CD4-positive, alpha-beta T cell treated with Interferon gamma for 1 hour (primary cell): ENCODE measurements at regions not wholly inside any gene's neighbourhood (a gene's known extent, or its start where the extent isn't known, plus 50 kb on each side); places are given as distances from the start of the nearest gene placed in this dataset.

Source experiments
- DNase-seq: peaks from one replicate; pipeline ENCODE4 v3.0.0-alpha.2; 2020

DNA sequence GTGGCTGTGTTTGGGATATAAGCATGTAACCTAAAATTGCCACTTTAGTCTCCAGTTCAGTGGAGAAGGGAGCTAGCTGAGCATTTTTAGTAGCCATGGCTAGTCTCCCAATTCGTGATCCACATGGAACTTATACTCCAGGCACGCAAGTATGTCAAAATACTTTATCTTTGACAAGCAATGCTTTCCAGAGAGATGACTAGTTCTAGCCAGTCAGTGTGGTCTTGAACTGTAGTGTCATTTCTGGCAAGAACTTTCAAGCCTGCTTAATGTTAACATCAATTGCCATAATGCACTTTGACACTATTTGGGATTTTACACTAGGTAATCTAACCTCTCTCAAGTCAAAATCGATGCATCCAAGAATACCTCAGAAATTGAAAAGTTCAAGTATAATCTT is 660.0 kb downstream of the PTPRC start:
- no peak for DNase-seq

DNA sequence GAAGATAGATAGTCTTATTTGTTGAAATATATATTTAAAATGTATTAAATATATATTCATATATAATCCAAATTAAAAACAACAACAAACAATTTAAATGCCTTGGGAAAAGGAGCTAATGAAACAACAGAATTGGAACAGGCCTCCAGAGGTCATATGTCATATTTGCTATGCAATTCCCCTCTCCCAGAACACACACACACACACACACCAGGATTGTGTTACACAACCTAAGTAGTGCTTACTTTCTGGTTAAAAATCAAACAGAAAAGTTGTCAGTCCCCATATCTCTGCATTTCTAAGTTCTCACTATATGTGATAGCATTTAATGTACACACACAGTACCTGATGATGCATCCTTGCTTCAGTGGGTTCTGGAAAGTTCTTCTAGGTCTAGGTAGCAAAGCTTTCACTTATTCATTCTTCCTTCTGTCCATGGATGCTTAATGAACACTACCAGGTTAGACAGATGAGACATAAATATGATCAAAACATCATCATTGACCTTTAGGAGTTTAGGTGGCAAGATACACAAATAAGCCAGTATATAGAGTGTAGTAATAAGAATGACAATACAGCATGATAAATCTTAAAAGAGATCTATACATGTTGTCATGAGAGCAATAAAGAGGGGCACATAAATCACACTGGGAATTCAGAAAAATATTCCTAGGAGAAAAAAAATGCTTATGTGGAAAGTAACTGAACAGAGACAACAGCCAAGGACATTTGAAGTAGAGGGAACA is 662.8 kb downstream of the PTPRC start:
- DNase-seq = no peak

DNA sequence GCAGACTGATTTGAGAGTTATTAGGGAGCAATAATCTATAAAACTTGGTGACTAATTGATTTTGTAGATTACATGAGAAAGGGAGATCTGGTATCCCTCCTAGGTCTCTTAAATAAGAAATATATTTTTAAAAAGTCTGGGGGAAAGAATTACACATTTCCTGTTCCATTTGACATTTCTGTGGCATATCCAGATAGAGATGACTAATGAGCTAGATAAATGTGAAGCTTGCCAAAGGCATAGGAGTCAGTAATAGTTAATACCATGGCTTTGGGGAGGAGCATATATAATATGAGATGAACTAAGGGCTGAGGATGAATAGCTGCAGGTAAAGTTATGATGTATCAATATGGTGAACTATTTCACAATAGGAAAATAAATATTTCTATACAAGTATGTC is 663.7 kb downstream of the PTPRC start:
- no peak for DNase-seq

DNA sequence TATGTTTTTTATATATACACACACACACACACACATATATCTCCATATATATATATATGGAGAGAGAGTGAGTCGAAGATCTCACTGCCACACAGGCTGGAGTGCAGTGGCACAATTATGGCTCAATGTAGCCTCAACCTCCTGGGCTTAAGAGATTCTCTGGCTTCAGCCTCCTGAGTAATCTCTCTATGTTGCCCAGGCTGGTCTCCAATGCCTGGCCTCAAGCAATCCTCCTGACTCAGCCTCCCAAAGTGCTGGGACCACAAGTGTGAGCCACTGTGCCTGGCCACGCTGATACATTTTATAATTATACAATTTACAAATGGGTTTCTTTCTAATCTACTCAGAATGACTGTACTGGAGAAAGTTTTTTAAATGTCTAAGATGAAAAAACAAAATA is 664.2 kb downstream of the PTPRC start:
- DNase-seq = no peak

GRCh38 chr1:199305053-199305452 is 666.2 kb downstream of the PTPRC start:
- DNase-seq = no peak

DNA sequence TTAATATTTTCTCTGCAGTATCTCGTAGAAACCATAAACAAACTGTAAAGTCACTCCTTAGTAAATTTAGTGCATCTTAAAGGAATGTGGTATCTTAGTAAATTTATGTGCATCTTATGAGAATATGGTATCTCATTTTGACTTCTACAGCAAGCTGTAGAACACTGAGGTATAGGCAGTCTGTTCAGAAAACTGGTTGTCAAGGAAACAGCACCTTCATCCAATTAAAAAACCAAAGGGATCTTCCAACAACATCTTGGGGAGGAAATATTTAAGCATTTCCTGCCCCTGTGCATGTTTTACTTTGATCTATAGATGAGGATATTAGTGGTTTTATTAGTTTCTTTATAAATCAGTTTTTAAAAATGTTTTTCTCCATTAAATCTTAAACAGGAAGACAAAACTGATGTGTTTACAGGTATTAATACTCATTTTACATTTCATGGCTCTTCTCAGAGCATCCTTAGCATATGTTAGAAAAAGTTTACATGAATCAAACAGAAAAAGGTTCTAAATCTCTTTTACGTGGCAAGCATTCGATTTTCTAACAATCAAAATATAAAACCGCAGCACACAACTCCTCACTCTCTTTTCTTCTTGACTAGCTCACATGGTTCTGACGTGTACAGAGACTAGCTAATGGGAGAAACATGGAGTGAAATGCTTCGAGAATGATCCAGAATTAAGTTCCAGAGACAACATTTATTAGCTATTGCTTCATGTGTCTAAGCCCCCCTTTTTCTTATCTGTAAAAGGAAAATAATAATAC is 668.8 kb downstream of the PTPRC start:
- no peak for DNase-seq

- no peak for DNase-seq
These were observed 669.6 kb downstream of the PTPRC start for GRCh38 chr1:199308349-199308846.

DNA sequence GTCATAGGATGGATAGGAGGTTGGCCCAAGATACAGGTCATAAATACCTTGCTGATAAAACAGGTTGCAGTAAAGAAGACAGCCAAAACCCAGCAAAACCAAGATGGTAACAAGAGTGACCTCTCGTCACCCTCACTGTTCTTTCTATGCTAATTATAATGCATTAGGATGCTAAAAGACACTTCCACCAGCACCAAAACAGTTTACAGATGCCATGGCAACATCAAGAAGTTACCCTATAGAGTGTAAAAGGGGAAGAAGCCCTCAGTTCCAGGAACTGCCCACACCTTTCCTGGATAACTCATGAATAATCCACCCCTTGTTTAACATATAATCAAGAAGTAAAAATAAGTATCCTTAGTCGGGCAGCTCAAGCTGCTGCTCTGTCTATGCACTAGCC is 671.9 kb downstream of the PTPRC start:
- DNase-seq = no peak

DNA sequence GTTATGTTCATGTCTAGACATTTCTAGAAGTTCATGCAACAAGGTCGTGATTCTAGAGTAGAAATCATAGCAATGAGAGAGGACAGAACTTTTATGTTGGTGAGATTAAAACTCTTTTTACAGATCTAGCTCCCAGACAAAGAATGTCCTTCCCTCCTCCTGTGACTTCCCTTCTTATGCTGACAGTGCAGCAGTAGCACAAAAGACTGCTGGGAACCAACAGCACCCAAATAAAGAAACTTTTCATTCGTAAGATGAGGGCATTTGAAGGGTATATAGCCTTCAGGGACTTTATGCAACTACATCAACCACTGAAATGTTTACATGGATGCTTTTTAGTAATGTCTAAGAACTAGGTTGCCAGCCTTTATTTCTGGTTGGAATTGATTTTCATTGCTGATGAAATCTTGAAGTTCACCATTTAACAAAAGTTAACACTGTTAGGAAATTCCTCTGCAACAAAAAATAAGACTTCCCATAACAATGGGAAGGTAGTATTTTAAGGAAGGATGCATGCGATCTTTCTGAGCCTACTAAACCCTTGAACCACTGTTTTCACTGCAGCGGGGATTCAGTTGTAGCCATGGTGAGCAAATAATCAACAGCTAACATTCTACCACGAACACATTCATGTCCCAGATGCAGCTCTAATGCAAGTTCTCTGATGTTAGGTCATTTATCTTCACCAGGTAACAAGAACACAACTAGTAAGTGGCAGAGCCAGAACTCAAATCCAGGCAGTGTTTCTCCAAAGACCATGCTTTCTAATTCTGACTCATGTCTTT is 672.8 kb downstream of the PTPRC start:
- no peak for DNase-seq

DNA sequence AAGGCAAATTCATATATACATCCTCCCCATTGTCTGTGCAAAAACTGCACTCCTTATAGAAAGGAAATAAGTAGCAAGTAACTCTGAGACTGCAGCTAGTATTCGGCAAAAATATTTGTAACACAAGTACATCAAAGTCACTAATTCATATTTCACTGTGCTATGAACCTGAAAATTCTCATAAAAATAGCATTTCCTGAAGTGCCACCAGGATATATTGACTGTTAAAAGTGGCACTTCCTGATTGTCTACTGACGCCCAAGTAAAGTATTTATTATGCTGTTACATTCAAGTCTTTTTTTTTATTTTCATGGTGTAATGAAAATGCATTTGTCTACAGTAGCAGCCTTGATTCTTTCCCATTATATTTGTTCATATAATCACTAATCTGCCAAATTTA is 673.8 kb downstream of the PTPRC start:
- DNase-seq = no peak

DNA sequence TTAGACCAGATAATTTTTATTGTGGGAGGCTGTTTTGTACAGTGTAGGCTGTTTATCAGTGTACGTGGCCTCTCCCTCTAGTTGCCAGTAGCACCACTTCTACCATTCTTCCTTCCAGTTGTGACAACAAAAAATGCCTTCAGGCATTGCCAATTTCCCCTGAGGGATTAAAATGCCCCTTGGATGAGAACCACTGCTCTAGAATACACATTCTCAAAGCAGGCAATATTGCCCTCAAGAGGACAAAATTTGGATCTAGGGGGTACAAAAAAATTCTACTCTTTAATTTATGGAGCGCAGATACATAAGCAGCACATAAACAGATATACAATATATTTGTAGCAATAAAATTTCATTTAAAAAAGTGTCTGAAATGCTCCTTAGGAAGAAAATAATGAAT is 674.6 kb downstream of the PTPRC start:
- DNase-seq = no peak

DNA sequence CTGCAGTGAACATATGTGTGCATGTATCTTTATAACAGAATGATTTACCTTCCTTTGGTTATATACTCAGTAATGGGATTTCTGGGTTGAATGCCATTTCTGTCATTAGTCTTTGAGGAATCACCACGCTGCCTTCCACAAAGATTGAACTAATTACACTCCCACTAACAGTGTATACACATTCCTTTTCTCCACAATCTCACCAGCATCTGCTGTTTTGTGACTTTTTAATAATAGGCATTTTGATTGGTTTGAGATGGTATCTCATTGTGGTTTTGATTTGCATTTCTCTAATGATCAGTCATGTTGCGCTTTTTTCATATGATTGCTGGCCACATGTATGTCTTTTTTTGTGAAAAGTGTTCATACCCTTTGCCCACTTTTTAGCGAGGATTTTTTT is 680.5 kb downstream of the PTPRC start:
- DNase-seq = no peak

DNA sequence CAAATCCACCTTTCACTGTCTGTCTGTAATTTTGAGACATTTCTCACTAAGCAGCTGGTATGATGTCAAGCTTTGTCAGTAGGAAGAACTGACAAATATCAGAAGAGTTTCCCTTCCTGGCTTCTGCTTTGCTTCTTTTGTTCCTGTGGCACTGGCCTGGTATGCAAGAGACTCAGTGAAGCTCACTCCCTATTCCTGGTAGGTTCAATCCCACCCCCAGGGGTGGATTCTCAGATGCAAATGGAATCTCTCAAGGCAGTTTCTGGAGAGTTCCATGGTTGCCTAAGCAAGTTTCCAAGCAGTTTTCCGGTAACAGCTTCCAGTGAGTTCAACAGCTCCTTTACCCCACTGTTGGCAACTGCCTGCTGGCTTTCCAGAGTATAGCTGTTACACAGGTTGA is 683.4 kb downstream of the PTPRC start:
- no peak for DNase-seq

DNA sequence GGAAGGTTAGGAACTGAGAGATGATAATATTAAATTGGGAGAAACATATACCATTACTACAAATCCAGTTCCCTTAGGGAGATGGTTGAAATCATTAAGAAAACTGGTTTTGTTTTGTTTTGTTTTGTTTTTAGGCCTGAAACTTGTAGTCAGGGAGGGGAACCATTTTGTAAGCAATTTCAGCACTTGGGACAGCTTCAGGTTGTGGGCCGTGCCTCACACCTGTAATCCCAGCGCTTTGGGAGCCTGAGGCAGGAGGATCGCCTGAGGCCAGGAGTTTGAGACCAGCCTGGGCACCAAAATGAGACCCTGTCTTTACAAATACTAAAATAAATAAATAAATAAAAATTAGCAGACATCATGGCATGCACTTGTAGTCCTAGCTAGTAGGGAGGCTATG is 694.3 kb upstream of the NR5A2 start:
- DNase-seq = no peak

DNA sequence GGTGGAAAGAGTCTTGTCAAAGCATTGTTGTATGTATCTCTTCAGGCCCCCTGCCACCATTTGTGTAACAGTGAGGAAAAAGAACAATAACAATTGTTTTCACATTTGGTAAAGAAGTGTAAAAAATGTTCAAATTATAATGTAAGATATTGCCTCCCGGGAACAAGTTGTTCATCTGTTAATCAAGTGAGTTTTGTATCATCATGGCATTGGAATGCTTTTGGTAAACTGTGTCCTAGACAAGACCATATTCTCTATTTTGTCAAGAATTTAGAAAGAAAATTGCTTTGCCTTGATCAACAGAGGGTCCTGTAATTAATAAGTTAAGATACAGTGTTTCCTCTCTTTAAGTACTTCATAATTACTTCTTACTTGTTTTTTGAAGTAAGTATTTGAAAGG is 692.0 kb upstream of the NR5A2 start:
- DNase-seq = no peak

GRCh38 chr1:199336745-199337640 is 690.5 kb upstream of the NR5A2 start:
- DNase-seq = no peak

- no peak for DNase-seq
These were observed 688.8 kb upstream of the NR5A2 start for GRCh38 chr1:199338760-199339159.

DNA sequence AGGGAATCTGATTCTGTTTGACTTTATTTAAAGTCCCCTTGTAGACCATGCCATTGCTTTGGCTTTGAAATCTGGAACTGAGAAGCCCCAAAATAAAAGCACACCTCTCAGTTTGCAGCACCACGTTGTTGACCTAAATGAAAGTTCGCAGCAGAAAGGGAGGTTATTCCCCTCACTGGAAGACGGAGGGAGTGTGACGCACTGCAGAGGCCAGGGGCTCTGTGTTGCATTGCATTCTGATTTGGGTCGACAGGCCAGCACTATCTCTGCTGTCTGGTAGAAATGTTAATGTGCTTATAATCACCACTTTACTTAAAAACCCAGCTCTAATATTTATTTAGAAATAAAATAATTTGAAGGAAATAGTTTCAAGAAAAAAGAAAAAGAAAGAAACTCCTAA is 675.2 kb upstream of the NR5A2 start:
- no peak for DNase-seq

- DNase-seq = no peak
These were observed 673.6 kb upstream of the NR5A2 start for GRCh38 chr1:199353906-199354305.

DNA sequence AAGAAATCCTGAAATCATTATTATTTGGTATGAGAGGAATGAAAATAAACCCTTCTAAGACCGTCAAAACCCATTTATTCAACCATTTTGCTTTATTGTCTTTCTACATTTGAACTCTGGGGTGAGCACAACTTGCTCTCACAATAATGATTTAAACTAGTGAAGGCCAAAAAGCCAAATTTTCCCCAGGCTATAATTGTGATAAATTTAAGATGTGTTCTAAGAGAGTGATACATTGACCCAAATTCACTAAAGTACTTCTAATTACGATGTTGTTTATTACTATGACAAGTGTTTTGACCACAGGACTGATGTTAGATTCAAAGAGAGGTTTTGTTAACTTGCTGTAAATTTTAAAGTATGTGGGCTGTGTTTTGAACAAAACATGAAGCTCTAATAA is 670.9 kb upstream of the NR5A2 start:
- DNase-seq = no peak

GRCh38 chr1:199357599-199357998 is 669.9 kb upstream of the NR5A2 start:
- no peak for DNase-seq

DNA sequence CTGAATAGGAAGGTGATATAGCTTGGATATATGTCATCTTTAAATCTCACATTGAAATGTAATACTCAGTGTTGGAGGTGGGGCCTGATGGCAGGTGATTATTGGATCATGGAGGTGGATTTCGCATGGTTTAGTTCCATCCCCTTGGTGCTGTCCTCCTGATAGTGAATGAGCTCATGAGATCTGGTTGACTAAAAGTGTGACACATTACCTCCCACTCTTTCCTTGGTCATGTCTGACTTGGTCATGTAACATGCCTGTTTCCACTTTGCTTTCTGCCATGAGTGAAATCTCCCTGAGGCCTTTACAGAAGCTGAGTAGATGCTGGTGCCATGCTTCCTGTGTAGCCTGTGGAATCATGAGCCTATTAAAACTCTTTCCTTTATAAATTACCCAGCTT is 664.5 kb upstream of the NR5A2 start:
- no peak for DNase-seq

DNA sequence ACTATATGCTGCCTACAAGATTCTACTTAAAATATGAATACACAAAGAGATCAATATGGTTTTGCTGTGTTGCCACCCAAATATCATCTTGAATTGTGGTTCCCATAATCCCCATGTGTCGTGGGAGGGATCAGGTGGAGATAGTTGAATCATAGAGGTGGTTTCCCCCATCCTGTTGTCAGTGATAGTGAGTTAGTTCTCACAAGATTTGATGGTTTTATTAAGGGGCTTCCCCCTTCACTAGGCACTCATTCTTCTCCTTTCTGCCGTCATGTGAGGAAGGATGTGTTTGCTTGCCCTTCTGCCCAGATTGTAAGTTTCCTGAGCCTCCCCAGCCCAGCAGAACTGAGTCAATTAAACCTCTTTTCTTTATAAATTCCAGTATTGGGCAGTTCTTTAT is 654.4 kb upstream of the NR5A2 start:
- no peak for DNase-seq
